DND-41 (cell line): ENCODE measurements at regions not wholly inside any gene's neighbourhood (a gene's known extent, or its start where the extent isn't known, plus 50 kb on each side); places are given as distances from the start of the nearest gene placed in this dataset.
"Not testable (repeated sequence)": the region's sequence is repeated elsewhere in the genome, so short reads cannot be mapped to it uniquely, and the experiment has no call there.

ENCODE experiments used
- ATAC-seq: fragments of 200-7000 bp; cut with Tn5 transposase; 3 replicates; pipeline ENCODE4 v1.9.1; 2021; ENCODE audit warnings: low read depth; ENCODE audit not compliant: insufficient read depth
- DNase-seq: peaks from one replicate; pipeline ENCODE4 v3.0.0-alpha.2; 2020
- H2AFZ ChIP-seq: 2 replicates; pipeline ENCODE4 v1.6.0; 2012; ENCODE audit warnings: low read depth, low read length
- H3K27ac ChIP-seq: 2 replicates; pipeline ENCODE4 v1.5.1; 2012; ENCODE audit warnings: low read length, inconsistent platforms
- H3K27me3 ChIP-seq: fragments of 200-600 bp; sonication (generic); 2 replicates; pipeline ENCODE4 v1.6.0; 2012; ENCODE audit warnings: low read length, mild to moderate bottlenecking, inconsistent platforms; ENCODE audit not compliant: insufficient read depth, poor library complexity
- H3K36me3 ChIP-seq: 2 replicates; pipeline ENCODE4 v1.5.1; 2012; ENCODE audit warnings: low read length, inconsistent platforms; ENCODE audit not compliant: insufficient read depth
- H3K4me1 ChIP-seq: 2 replicates; pipeline ENCODE4 v1.5.1; 2012; ENCODE audit warnings: mild to moderate bottlenecking, low read length; ENCODE audit not compliant: insufficient read depth
- H3K4me2 ChIP-seq: 2 replicates; pipeline ENCODE4 v1.6.0; 2012; ENCODE audit warnings: mild to moderate bottlenecking, moderate library complexity, low read length, inconsistent platforms; ENCODE audit not compliant: insufficient read depth
- H3K4me3 ChIP-seq, 2 experiments: fragments of 200-600 bp in 1 of 2; shearing (Covaris generic) in 1 of 2; 2 replicates each; pipeline ENCODE4 v1.5.1; 2012 to 2016; ENCODE audit warnings: inconsistent platforms in 2 of 2, low read length in 2 of 2, mild to moderate bottlenecking in 2 of 2, low read depth in 1 of 2, moderate library complexity in 1 of 2
- H3K79me2 ChIP-seq: 2 replicates; pipeline ENCODE4 v1.6.0; 2012; ENCODE audit warnings: low read length, inconsistent platforms; ENCODE audit not compliant: insufficient read depth
- H3K9ac ChIP-seq: 2 replicates; pipeline ENCODE4 v1.6.0; 2012; ENCODE audit warnings: low read depth, mild to moderate bottlenecking, inconsistent platforms, low read length, moderate library complexity
- H3K9me3 ChIP-seq: 2 replicates; pipeline ENCODE4 v1.5.1; 2012; ENCODE audit warnings: low read length, moderate library complexity, mild to moderate bottlenecking, inconsistent platforms; ENCODE audit not compliant: insufficient read depth, severe bottlenecking
- H4K20me1 ChIP-seq: 2 replicates; pipeline ENCODE4 v1.6.0; 2012; ENCODE audit warnings: low read length; ENCODE audit not compliant: insufficient read depth
- EZH2 ChIP-seq: IDR thresholded peaks from 3 replicates; pipeline ENCODE4 v1.6.1; 2012; ENCODE audit warnings: borderline replicate concordance, low read depth, mild to moderate bottlenecking, moderate library complexity, low read length, inconsistent platforms; ENCODE audit not compliant: severe bottlenecking
- TF ChIP-seq, protein P1 (sequence below): IDR thresholded peaks from 2 replicates; pipeline ENCODE4 v1.5.1; 2012; ENCODE audit warnings: borderline replicate concordance, low read length, moderate library complexity, mild to moderate bottlenecking; ENCODE audit not compliant: poor library complexity, severe bottlenecking; ENCODE audit errors: extremely low read depth

DNA sequence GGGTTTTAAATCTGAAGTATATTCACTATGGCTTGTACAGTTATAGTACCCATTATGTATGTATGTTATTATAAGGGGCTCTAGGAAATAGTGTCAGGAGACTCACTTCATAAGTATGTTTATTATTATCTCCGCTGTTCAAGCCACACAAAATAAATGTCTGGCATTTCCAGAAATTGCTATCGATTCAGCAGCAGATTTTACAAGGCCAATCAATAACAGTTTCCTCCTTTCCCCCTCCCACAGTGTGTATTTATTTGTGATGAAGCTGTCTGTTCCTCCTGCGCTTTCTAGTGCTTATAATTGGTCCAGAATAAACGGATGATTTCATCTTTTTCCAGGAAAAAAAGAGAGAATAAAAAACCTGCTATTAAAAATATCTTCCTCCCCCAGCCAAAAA is 134.2 kb upstream of the LPP start:
- Histone ChIP-seq H2AFZ (no peak overlapping the region), H4K20me1 (no peaks in the 10 kb centered on the region), H3K36me3 (no peaks in the 10 kb centered on the region), H3K27ac (no peak overlapping the region), H3K9me3 (no peaks in the 10 kb centered on the region), H3K27me3 (no peaks in the 10 kb centered on the region), H3K9ac (no peak overlapping the region), H3K79me2 (no peaks in the 10 kb centered on the region), H3K4me1 (no peaks in the 10 kb centered on the region), H3K4me3 (no peak overlapping the region), H3K4me2 (no peak overlapping the region)
- no peak for DNase-seq
- no peak for TF ChIP-seq EZH2
- TF ChIP-seq, protein P1, sequence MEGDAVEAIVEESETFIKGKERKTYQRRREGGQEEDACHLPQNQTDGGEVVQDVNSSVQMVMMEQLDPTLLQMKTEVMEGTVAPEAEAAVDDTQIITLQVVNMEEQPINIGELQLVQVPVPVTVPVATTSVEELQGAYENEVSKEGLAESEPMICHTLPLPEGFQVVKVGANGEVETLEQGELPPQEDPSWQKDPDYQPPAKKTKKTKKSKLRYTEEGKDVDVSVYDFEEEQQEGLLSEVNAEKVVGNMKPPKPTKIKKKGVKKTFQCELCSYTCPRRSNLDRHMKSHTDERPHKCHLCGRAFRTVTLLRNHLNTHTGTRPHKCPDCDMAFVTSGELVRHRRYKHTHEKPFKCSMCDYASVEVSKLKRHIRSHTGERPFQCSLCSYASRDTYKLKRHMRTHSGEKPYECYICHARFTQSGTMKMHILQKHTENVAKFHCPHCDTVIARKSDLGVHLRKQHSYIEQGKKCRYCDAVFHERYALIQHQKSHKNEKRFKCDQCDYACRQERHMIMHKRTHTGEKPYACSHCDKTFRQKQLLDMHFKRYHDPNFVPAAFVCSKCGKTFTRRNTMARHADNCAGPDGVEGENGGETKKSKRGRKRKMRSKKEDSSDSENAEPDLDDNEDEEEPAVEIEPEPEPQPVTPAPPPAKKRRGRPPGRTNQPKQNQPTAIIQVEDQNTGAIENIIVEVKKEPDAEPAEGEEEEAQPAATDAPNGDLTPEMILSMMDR = no peak
- ATAC-seq = no peak

GRCh38 chr3:188021041-188021440 is 132.9 kb upstream of the LPP start:
- H3K9me3 ChIP-seq = no peaks in the 10 kb centered on the region
- no peak overlapping the region for H2AFZ ChIP-seq
- no peak overlapping the region for H3K4me3 ChIP-seq
- no peak overlapping the region for H3K9ac ChIP-seq
- H4K20me1 ChIP-seq = no peaks in the 10 kb centered on the region
- H3K36me3 ChIP-seq = no peaks in the 10 kb centered on the region
- TF ChIP-seq EZH2 = no peak
- TF ChIP-seq, protein P1 = no peak
- H3K4me1 ChIP-seq = no peaks in the 10 kb centered on the region
- DNase-seq (no peak), ATAC-seq (no peak)
- no peak overlapping the region for H3K4me2 ChIP-seq
- no peaks in the 10 kb centered on the region for H3K27me3 ChIP-seq
- H3K27ac ChIP-seq = no peak overlapping the region
- H3K79me2 ChIP-seq = no peaks in the 10 kb centered on the region

- H3K27ac ChIP-seq = no peak overlapping the region; the same call in 1 of the 2 replicates
- no peaks in the 10 kb centered on the region for H4K20me1 ChIP-seq
- H3K4me3 ChIP-seq = no peak overlapping the region
- no peaks in the 10 kb centered on the region for H3K36me3 ChIP-seq
- no peaks in the 10 kb centered on the region for H3K79me2 ChIP-seq
- peak overlapping the region; percentile 43; the same call in 1 of the 2 replicates for H2AFZ ChIP-seq
- DNase-seq (no peak), ATAC-seq (no peak)
- no peaks in the 10 kb centered on the region for H3K27me3 ChIP-seq
- no peak overlapping the region for H3K9ac ChIP-seq
- no peaks in the 10 kb centered on the region for H3K4me1 ChIP-seq
- H3K4me2 ChIP-seq = no peak overlapping the region
- H3K9me3 ChIP-seq = no peaks in the 10 kb centered on the region
- no peak for TF ChIP-seq EZH2
- TF ChIP-seq, protein P1 = no peak
These were observed 132.4 kb upstream of the LPP start for GRCh38 chr3:188021502-188022040.

DNA sequence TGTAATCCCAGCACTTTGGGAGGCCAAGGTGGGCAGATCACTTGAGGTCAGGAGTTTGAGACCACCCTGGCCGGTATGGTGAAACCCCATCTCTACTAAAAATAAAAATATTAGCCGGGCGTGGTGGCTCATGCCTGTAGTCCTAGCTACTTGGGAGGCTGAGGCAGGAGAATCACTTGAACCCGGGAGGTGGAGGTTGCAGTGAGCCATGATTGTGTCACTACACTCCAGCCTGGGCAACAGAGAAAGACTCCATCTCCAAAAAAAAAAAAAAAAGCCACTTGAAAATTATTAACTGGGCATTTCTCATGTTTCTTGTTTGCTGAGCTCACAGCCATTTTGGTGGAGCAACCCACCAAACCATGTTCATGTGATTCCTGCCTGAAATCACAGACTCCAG is 131.1 kb upstream of the LPP start:
- not testable (repeated sequence) for H3K36me3 ChIP-seq, H3K4me2 ChIP-seq, DNase-seq, H3K4me3 ChIP-seq, H3K27me3 ChIP-seq, H2AFZ ChIP-seq, H3K27ac ChIP-seq, H3K4me1 ChIP-seq, H4K20me1 ChIP-seq, H3K9me3 ChIP-seq, H3K9ac ChIP-seq, ATAC-seq, H3K79me2 ChIP-seq
